Germinal center (tissue), 1 donor: ENCODE measurements at regions not wholly inside any gene's neighbourhood (a gene's known extent, or its start where the extent isn't known, plus 50 kb on each side); places are given as distances from the start of the nearest gene placed in this dataset.
"Not testable (repeated sequence)": the region's sequence is repeated elsewhere in the genome, so short reads cannot be mapped to it uniquely, and the experiment has no call there.

Source experiments
- DNase-seq: peaks from one replicate; pipeline ENCODE4 v3.0.0; 2012; ENCODE audit warnings: mixed read lengths, low spot score

GRCh38 chr1:206362994-206363393, 107.3 kb upstream of the IKBKE start:
- not testable (repeated sequence) for DNase-seq

- not testable (repeated sequence) for DNase-seq
Observed at GRCh38 chr1:206365271-206365670, 105.0 kb upstream of the IKBKE start.

- DNase-seq, result not testable (repeated sequence)
Observed at GRCh38 chr1:206366131-206366530, 104.1 kb upstream of the IKBKE start.

DNA sequence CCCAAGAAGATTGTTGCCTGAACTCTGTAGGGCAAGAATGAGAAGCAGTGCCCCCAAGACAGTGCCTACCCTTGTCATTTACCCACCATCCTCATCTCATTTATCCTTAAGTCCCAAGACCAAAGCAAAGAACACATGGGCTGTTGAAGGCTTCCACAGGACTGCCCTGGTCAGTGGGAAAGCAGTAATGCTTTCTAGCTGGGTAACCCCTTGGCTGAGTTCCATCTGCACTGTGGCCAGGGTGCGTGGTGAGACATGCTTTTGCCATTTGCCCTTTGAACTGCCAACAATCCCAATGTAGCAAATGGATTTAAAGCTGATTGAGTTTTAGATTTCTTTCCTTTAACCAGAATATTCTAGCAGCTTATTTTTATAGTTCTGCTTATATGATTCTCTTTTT, 103.5 kb upstream of the IKBKE start:
- not testable (repeated sequence) for DNase-seq

- DNase-seq, result not testable (repeated sequence)
Observed at GRCh38 chr1:206367955-206368622, 102.2 kb upstream of the IKBKE start.

GRCh38 chr1:206374725-206375124, 95.6 kb upstream of the IKBKE start:
- DNase-seq, result not testable (repeated sequence)

DNA sequence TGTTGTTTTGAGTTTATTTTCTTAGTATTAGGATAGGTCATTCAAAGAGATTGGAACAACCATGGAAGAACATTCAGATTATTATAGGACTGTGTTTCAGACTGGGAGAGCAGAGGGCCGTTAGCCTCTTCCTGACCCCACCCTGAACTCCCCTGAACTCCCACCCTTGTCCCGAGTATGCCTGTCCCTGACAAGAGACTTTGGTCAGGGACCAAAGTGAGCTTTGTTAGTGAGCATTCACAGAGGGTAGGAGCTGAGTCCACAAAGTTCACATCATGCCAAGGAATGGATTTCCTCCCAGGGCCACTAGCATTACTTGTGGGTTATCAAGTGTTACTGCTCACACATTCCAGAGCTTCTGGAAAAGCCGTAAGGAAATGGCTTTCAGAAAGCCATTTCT, 94.7 kb upstream of the IKBKE start:
- DNase-seq, result not testable (repeated sequence)

DNA sequence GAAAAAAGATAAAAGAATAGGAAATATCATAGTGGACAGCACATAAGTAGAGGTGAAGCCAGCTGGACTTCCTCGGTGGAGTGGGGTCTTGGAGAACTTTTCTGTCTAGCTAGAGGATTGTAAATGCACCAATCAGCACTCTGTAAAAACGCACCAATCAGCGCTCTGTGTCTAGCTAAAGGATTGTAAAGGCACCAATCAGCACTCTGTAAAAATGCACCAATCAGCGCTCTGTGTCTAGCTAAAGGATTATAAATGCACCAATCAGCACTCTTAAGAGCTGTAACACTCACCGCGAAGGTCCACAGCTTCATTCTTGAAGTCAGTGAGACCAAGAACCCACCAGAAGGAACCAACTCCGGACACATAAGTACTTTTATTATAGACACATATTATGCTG, 91.8 kb upstream of the IKBKE start:
- not testable (repeated sequence) for DNase-seq

- DNase-seq, result not testable (repeated sequence)
Observed at GRCh38 chr1:206379245-206379644, 91.0 kb upstream of the IKBKE start.

DNA sequence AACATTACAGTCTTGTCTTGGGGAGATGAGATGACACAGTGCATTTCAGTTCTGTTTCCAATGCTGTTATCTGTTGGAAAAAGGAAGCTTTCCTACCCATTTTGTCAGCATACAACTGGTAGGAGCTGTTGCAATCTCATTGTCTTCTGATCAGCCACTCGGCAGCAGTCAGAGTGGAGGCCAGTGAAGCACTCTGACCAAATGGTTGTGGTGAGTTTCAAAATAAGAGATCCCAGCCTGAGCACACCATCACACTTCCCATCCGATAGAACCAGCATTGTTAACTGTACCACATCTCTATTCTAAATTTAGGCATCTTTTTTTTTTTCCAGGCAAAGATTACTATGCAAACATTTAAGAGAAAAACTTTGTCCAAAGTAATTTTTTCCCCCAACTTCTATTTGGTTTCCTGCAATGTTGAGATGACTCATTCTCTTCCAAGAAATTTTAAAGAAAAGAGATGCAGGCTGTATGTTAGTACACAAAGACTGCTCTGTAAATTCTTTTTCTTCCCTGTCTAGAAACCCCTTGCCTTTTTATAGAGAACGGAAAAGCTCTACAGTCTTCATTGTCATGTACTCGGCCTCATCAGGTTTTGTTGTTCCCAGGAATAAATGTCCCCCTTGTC, 90.0 kb upstream of the IKBKE start:
- DNase-seq, result not testable (repeated sequence)

GRCh38 chr1:206380791-206381610, 89.3 kb upstream of the IKBKE start:
- DNase-seq, result not testable (repeated sequence)

- DNase-seq, result peak; percentile 1
Observed at GRCh38 chr1:206384029-206384807, 86.1 kb upstream of the IKBKE start.

DNA sequence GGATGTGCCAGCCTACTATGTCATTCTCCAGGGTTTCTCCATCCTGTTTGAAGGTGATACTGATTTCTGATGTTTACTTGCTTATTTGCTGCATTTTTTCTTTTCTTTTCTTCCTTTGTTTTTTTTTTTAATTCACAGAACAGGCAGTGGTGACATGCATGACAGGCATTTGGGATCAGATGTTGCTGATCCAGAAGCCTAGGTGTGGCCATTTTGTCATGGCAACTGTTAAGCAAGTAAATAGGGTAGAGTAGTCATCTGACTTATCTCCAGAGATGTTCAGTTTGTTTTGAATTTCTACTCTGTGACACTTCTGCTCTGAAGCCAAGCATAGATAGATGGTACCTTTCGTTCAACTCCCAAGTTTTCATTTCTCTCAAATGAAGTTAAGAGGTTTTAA, 85.4 kb upstream of the IKBKE start:
- DNase-seq, result not testable (repeated sequence)

GRCh38 chr1:206387631-206388030, 82.6 kb upstream of the IKBKE start:
- DNase-seq, result not testable (repeated sequence)

DNA sequence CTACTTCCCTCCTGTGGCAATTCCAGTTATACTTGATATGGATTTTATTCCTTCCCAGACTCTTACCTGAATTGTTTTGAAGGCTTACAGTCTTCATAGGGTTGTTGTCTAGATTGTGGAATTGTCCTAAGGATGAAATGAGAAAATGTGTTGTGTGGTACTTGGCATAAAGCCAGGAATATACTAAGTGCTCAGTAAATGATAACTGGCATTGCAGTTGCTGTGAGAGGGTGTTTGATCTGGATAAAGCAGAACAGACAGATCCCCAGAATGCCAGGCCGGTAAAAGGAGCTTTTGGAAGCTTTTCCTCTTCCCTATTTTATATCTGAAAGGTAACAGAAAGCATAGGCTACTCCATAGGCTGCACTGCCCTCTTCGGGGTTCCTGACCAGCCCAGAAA, 78.4 kb upstream of the IKBKE start:
- not testable (repeated sequence) for DNase-seq

DNA sequence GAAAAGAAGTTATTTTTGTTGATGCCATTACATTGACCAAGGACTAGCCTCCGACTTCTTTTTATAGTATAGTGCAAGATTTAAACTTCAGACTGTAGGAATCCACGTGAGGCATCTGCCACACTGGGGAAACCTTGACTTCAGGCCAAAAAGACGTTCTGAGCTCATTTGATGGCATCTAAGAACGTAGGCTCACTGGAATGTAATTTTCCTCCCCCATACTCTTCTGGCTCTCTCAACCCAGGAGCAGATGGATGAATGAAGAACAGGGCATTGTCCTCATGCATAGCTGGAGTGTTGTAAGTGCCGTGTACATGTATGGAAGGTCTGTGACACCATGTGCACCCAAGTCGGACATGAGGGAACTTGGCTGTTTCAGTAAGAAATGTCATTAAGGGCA, 72.8 kb upstream of the IKBKE start:
- not testable (repeated sequence) for DNase-seq

DNA sequence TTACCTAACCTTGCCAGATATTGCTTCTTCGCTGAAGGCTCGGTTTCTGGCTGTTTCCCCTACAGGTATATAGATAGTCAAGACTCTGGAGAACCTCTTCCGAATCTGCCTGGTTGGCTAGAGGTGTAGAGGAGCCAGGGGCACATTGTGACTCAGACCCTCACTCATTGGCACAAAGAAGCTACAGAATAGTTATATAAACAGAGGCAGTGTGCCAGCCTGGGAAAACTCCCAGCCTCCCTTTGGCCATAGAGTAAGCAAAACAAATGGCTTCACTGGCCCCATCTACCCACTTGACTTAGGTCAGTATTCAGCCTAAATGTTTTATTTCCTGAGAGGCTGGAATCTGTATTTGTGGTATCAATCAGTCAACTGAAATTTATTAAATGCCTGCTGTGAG, 72.0 kb upstream of the IKBKE start:
- not testable (repeated sequence) for DNase-seq

DNA sequence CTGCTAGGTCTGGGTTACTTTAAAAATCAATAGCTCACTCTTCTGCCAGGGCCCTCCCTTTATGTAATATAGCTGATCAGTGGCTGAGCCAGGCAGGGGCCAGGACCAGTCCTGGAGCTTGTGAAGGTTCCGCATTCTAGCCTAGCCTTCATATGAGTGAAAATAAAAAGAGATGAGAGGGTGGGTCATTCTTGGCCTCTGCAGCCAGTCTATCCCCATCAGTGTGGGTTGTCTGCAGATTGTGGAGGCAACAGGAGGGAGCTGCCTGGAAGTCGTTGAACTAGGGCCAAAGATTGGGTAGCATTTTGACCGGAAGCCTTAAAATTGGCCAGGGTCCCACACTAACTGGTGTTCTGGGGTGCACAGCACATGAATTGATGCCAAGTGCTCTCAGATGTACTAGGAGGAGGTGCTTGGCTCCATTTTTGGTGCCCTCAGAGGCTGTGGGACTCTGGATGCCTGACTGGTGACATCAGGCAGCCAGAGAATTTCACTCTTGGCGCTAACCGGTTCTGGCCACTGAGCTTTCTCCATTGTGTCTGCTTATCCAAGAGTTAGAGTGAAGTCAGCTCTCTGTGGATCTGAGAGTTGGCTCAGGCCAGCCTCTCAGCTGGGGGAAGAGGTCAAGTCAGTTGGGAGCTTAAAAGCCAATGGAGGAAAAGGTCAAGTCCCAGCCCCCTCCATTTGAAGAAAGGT, 66.5 kb upstream of the IKBKE start:
- DNase-seq, result not testable (repeated sequence)

DNA sequence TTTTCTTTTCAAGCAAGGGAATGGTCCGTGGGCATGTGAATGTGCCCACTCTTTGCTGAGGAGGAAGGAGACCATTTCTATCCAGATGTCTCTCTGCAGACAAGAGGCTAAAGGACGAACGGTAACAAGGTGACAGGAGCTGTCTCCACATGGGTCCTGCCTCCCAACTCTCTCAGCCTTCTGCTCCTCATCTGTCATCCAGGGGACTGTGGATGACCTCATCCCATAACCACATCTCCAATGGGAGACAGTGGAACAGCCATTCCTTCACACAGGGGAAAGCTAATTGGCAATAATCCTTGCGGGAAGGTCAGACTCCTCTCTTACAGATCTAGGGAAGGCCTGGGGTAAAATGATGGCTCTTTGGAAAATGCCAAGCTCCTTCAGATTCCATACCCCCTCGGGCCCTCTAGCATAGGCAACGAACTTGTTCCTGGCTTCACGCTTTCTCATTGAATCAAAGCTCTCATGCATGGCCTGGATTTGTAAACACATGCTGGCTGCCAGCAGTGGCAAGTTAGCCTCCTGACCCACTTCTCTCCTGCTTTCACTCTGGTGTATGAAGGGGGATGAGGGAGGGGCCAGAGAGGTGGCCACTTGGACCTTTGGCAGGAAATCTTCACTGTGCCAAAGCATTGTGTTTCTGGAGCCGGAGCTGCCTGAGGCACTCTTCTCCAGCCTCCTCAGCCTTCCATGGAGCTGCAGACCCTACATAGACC, 65.8 kb upstream of the IKBKE start:
- DNase-seq, result not testable (repeated sequence)

DNA sequence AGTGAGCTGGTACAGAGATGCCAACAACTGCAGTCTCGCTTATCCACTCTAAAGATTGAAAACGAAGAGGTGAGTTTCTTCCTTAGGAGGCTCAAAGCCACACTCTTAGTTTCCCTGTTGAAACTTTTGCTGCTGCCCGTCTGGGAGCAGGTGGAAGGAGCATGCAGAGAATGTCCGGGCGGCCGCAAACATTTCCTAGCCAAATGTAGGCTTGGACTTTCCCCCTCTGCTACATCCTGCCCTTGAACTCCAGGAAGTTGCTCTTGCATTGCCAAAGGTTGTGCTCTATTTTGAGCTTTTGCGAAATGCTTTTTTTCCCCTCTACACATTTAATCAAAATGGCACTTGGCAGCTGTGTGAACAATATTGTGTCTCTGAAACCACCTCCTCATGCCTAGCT, 65.0 kb upstream of the IKBKE start:
- not testable (repeated sequence) for DNase-seq
